ENCODE measurements at regions not wholly inside any gene's neighbourhood (a gene's known extent, or its start where the extent isn't known, plus 50 kb on each side); places are given as distances from the start of the nearest gene placed in this dataset.

- no peaks in the 10 kb centered on the region for H3K36me3 ChIP-seq (ENCODE audit: low read length)
- no peaks in the 10 kb centered on the region for H3K9me2 ChIP-seq (replicated peaks; ENCODE audit: insufficient read depth, low read length)
- no peak overlapping the region for H3K4me3 ChIP-seq (ENCODE audit: insufficient read depth, low read length, poor library complexity, severe bottlenecking)
- no peaks in the 10 kb centered on the region for H4K20me1 ChIP-seq (ENCODE audit: low read depth, low read length)
- no peaks in the 10 kb centered on the region for H3K79me2 ChIP-seq (ENCODE audit: insufficient read depth, low read length)
- H3K9me3 ChIP-seq (ENCODE audit: insufficient read depth, low read length): no peaks in the 10 kb centered on the region
- no peak for TF ChIP-seq EZH2phosphoT487 (conservative IDR thresholded peaks at IDR 0.05; ENCODE audit: low read length)
- no peaks in the 10 kb centered on the region for H3K27me3 ChIP-seq (ENCODE audit: low read length)
- no peak overlapping the region for H3K4me2 ChIP-seq (ENCODE audit: low read depth, low read length, poor library complexity, severe bottlenecking)
- no peak overlapping the region for H3K9ac ChIP-seq (ENCODE audit: low read length)
- H3K27ac ChIP-seq (ENCODE audit: low read depth, low read length): no peak overlapping the region
- H3F3A ChIP-seq (ENCODE audit: insufficient read depth): no peaks in the 10 kb centered on the region
- H2AFZ ChIP-seq (ENCODE audit: low read depth, low read length, severe bottlenecking): peak overlapping the region; percentile 73
Measured at GRCh38 chr2:2614452-2614851, 283.4 kb upstream of the MYT1L start.

GRCh38 chr2:2613279-2614199 is 282.5 kb upstream of the MYT1L start:
- Histone ChIP-seq H3K9ac (ENCODE audit: low read length) (peak overlapping the region; percentile 41), H3K27ac (ENCODE audit: low read depth, low read length) (no peak overlapping the region)

GRCh38 chr2:2610751-2611150 is 279.7 kb upstream of the MYT1L start:
- TF ChIP-seq EZH2phosphoT487 (conservative IDR thresholded peaks at IDR 0.05; ENCODE audit: low read length) (no peak), CTCF (IDR thresholded peaks at IDR 0.05; ENCODE audit: insufficient read depth, low read length, poor library complexity, severe bottlenecking) (no peak)
- Histone ChIP-seq H3K27me3 (ENCODE audit: low read length) (no peaks in the 10 kb centered on the region), H3K9me3 (ENCODE audit: insufficient read depth, low read length) (no peaks in the 10 kb centered on the region), H3K27ac (ENCODE audit: low read depth, low read length) (no peak overlapping the region), H3K4me3 (ENCODE audit: insufficient read depth, low read length, poor library complexity, severe bottlenecking) (no peak overlapping the region), H3K9me2 (replicated peaks; ENCODE audit: insufficient read depth, low read length) (no peaks in the 10 kb centered on the region), H3K36me3 (ENCODE audit: low read length) (no peaks in the 10 kb centered on the region), H3K9ac (ENCODE audit: low read length) (no peak overlapping the region), H3K4me2 (ENCODE audit: low read depth, low read length, poor library complexity, severe bottlenecking) (no peak overlapping the region), H3F3A (ENCODE audit: insufficient read depth) (no peaks in the 10 kb centered on the region), H2AFZ (ENCODE audit: low read depth, low read length, severe bottlenecking) (no peak overlapping the region), H3K79me2 (ENCODE audit: insufficient read depth, low read length) (no peaks in the 10 kb centered on the region), H4K20me1 (ENCODE audit: low read depth, low read length) (no peaks in the 10 kb centered on the region)

More at GRCh38 chr2:2613279-2614199, 282.5 kb upstream of the MYT1L start:
- Histone ChIP-seq H3K9me3 (ENCODE audit: insufficient read depth, low read length) (no peaks in the 10 kb centered on the region), H3K79me2 (ENCODE audit: insufficient read depth, low read length) (no peaks in the 10 kb centered on the region), H3K4me2 (ENCODE audit: low read depth, low read length, poor library complexity, severe bottlenecking) (peak overlapping the region; percentile 55), H2AFZ (ENCODE audit: low read depth, low read length, severe bottlenecking) (peak overlapping the region; percentile 89), H4K20me1 (ENCODE audit: low read depth, low read length) (no peaks in the 10 kb centered on the region), H3K27me3 (ENCODE audit: low read length) (no peaks in the 10 kb centered on the region), H3K4me3 (ENCODE audit: insufficient read depth, low read length, poor library complexity, severe bottlenecking) (peak overlapping the region; percentile 45), H3K36me3 (ENCODE audit: low read length) (no peaks in the 10 kb centered on the region), H3F3A (ENCODE audit: insufficient read depth) (no peaks in the 10 kb centered on the region), H3K9me2 (replicated peaks; ENCODE audit: insufficient read depth, low read length) (no peaks in the 10 kb centered on the region)
- TF ChIP-seq EZH2phosphoT487 (conservative IDR thresholded peaks at IDR 0.05; ENCODE audit: low read length) (no peak), CTCF (IDR thresholded peaks at IDR 0.05; ENCODE audit: insufficient read depth, low read length, poor library complexity, severe bottlenecking) (no peak)

GRCh38 chr2:2600366-2600765 is 269.3 kb upstream of the MYT1L start:
- TF ChIP-seq EZH2phosphoT487 (conservative IDR thresholded peaks at IDR 0.05; ENCODE audit: low read length): no peak
- TF ChIP-seq CTCF (IDR thresholded peaks at IDR 0.05; ENCODE audit: insufficient read depth, low read length, poor library complexity, severe bottlenecking): no peak
- no peaks in the 10 kb centered on the region for H3F3A ChIP-seq (ENCODE audit: insufficient read depth)
- H3K27me3 ChIP-seq (ENCODE audit: low read length): no peaks in the 10 kb centered on the region
- no peak overlapping the region for H3K9ac ChIP-seq (ENCODE audit: low read length)
- H3K9me2 ChIP-seq (replicated peaks; ENCODE audit: insufficient read depth, low read length): no peaks in the 10 kb centered on the region
- H3K36me3 ChIP-seq (ENCODE audit: low read length): no peaks in the 10 kb centered on the region
- no peak overlapping the region for H3K4me3 ChIP-seq (ENCODE audit: insufficient read depth, low read length, poor library complexity, severe bottlenecking)
- no peak overlapping the region for H2AFZ ChIP-seq (ENCODE audit: low read depth, low read length, severe bottlenecking)
- no peaks in the 10 kb centered on the region for H4K20me1 ChIP-seq (ENCODE audit: low read depth, low read length)
- H3K79me2 ChIP-seq (ENCODE audit: insufficient read depth, low read length): no peaks in the 10 kb centered on the region
- no peak overlapping the region for H3K27ac ChIP-seq (ENCODE audit: low read depth, low read length)
- H3K4me2 ChIP-seq (ENCODE audit: low read depth, low read length, poor library complexity, severe bottlenecking): no peak overlapping the region
- no peaks in the 10 kb centered on the region for H3K9me3 ChIP-seq (ENCODE audit: insufficient read depth, low read length)

Data from SU-DHL-6 (cell line).